DOHH2 (cell line): ENCODE measurements at regions not wholly inside any gene's neighbourhood (a gene's known extent, or its start where the extent isn't known, plus 50 kb on each side); places are given as distances from the start of the nearest gene placed in this dataset.

Experiments used
- H3F3A ChIP-seq: fragments of 200-600 bp; sonication (generic), shearing (Covaris generic); 2 replicates; pipeline ENCODE4 v1.6.0; 2016; ENCODE audit warnings: antibody characterized with exemption, mild to moderate bottlenecking; ENCODE audit not compliant: control insufficient read depth, insufficient read depth
- H3K27ac ChIP-seq: fragments of 200-600 bp; sonication (generic); 2 replicates; pipeline ENCODE4 v1.5.1; 2014; ENCODE audit warnings: low read depth, mild to moderate bottlenecking, low read length, moderate library complexity
- H3K27me3 ChIP-seq: fragments of 200-600 bp; sonication (generic); 2 replicates; pipeline ENCODE4 v1.6.1; 2014; ENCODE audit warnings: mild to moderate bottlenecking, low read length, mixed read lengths; ENCODE audit not compliant: control insufficient read depth
- H3K36me3 ChIP-seq: fragments of 200-600 bp; sonication (generic); 2 replicates; pipeline ENCODE4 v1.6.1; 2014; ENCODE audit warnings: mild to moderate bottlenecking, low read length, moderate library complexity, mixed read lengths; ENCODE audit not compliant: control insufficient read depth
- H3K4me1 ChIP-seq: fragments of 200-600 bp; sonication (generic); 2 replicates; pipeline ENCODE4 v1.6.1; 2014; ENCODE audit warnings: mild to moderate bottlenecking, low read length, mixed read lengths; ENCODE audit not compliant: control insufficient read depth
- H3K4me2 ChIP-seq: fragments of 200-600 bp; sonication (generic); 2 replicates; pipeline ENCODE4 v1.6.0; 2014; ENCODE audit warnings: mild to moderate bottlenecking, low read length, moderate library complexity
- H3K4me3 ChIP-seq: fragments of 200-600 bp; sonication (generic); 2 replicates; pipeline ENCODE4 v1.5.1; 2014; ENCODE audit warnings: mild to moderate bottlenecking, low read length, mixed read lengths
- H3K79me2 ChIP-seq: fragments of 200-600 bp; sonication (generic); 2 replicates; pipeline ENCODE4 v1.6.1; 2014; ENCODE audit warnings: mild to moderate bottlenecking, low read length, mixed read lengths; ENCODE audit not compliant: control insufficient read depth
- H3K9me2 ChIP-seq: fragments of 200-600 bp; sonication (generic); replicated peaks from 2 replicates; pipeline ENCODE4 v1.6.1; 2014; ENCODE audit warnings: mild to moderate bottlenecking, low read length, mixed read lengths; ENCODE audit not compliant: control insufficient read depth
- H3K9me3 ChIP-seq: fragments of 200-600 bp; sonication (generic); 2 replicates; pipeline ENCODE4 v1.6.1; 2014; ENCODE audit warnings: antibody characterized with exemption, low read length, mixed read lengths; ENCODE audit not compliant: control insufficient read depth, insufficient read depth
- H4K20me1 ChIP-seq: fragments of 200-600 bp; sonication (generic); 2 replicates; pipeline ENCODE4 v1.6.0; 2014; ENCODE audit warnings: low read depth, mild to moderate bottlenecking, antibody characterized with exemption, low read length, moderate library complexity; ENCODE audit not compliant: control insufficient read depth, insufficient read depth
- EZH2phosphoT487 ChIP-seq: fragments of 200-600 bp; sonication (generic); IDR thresholded peaks from 2 replicates; pipeline ENCODE4 v1.6.1; 2017; ENCODE audit warnings: borderline replicate concordance, mild to moderate bottlenecking, antibody characterized with exemption, low read length, moderate library complexity, mixed read lengths
- TF ChIP-seq, protein P1 (sequence below): fragments of 200-600 bp; sonication (generic); IDR thresholded peaks from one replicate; pipeline ENCODE4 v1.5.1; 2014; ENCODE audit warnings: antibody characterized with exemption, mild to moderate bottlenecking, low read depth, low read length; ENCODE audit not compliant: poor library complexity, severe bottlenecking

DNA sequence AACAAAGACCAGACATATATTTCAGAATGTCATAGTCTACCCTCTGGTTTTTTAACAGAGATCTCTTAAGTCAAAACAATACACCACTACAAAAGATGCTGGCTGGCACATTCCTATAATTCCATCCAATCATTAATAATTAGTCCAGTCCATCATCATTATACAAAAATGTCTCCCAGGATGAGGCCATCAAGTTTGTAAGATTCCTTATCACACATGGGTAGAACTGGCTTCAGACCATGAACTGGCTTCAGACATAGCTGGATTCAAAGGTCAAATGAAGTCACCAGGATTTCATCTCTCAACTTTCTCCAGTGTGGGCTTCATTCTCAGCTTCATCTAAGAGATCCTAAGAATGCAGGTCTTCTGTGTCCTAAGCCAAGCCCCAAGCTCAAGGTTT lies 147.1 kb downstream of the ENC1 start:
- no peaks in the 10 kb centered on the region for H3K79me2 ChIP-seq
- H4K20me1 ChIP-seq: no peaks in the 10 kb centered on the region
- H3K4me1 ChIP-seq: peaks cover 7% of the 10 kb centered on the region
- no peaks in the 10 kb centered on the region for H3F3A ChIP-seq
- H3K27me3 ChIP-seq: no peaks in the 10 kb centered on the region
- H3K4me2 ChIP-seq: no peak overlapping the region
- H3K9me2 ChIP-seq: no peaks in the 10 kb centered on the region
- H3K36me3 ChIP-seq: no peaks in the 10 kb centered on the region
- H3K9me3 ChIP-seq: no peaks in the 10 kb centered on the region
- TF ChIP-seq EZH2phosphoT487: no peak
- TF ChIP-seq, protein P1, sequence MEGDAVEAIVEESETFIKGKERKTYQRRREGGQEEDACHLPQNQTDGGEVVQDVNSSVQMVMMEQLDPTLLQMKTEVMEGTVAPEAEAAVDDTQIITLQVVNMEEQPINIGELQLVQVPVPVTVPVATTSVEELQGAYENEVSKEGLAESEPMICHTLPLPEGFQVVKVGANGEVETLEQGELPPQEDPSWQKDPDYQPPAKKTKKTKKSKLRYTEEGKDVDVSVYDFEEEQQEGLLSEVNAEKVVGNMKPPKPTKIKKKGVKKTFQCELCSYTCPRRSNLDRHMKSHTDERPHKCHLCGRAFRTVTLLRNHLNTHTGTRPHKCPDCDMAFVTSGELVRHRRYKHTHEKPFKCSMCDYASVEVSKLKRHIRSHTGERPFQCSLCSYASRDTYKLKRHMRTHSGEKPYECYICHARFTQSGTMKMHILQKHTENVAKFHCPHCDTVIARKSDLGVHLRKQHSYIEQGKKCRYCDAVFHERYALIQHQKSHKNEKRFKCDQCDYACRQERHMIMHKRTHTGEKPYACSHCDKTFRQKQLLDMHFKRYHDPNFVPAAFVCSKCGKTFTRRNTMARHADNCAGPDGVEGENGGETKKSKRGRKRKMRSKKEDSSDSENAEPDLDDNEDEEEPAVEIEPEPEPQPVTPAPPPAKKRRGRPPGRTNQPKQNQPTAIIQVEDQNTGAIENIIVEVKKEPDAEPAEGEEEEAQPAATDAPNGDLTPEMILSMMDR: no peak
- no peak overlapping the region for H3K27ac ChIP-seq
- no peak overlapping the region for H3K4me3 ChIP-seq

DNA sequence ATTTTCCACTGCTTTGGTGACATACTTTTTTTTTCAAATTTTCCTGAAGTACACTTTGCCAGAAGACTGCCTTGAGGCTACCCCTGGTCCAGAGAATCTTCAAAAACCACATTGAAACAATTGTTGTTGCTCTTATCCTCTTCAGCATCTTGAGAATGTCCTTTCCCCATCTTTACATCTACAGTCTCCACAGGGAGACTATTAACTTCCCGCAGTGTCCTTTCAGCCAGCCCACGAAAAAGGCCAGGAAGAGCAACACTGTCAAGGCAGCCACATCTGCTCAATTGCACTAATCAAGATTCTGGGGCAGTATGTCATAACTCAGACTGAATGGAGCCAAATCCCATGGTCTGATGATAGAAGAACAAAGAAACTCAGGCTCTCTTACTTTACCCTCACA lies 148.3 kb downstream of the ENC1 start:
- H3K4me3 ChIP-seq: no peak overlapping the region
- no peaks in the 10 kb centered on the region for H4K20me1 ChIP-seq
- no peaks in the 10 kb centered on the region for H3K36me3 ChIP-seq
- H3K27me3 ChIP-seq: no peaks in the 10 kb centered on the region
- peaks cover 7% of the 10 kb centered on the region for H3K4me1 ChIP-seq
- no peak overlapping the region for H3K4me2 ChIP-seq
- TF ChIP-seq, protein P1: no peak
- no peak for TF ChIP-seq EZH2phosphoT487
- no peaks in the 10 kb centered on the region for H3F3A ChIP-seq
- H3K9me2 ChIP-seq: no peaks in the 10 kb centered on the region
- H3K79me2 ChIP-seq: no peaks in the 10 kb centered on the region
- H3K27ac ChIP-seq: no peak overlapping the region
- H3K9me3 ChIP-seq: no peaks in the 10 kb centered on the region

DNA sequence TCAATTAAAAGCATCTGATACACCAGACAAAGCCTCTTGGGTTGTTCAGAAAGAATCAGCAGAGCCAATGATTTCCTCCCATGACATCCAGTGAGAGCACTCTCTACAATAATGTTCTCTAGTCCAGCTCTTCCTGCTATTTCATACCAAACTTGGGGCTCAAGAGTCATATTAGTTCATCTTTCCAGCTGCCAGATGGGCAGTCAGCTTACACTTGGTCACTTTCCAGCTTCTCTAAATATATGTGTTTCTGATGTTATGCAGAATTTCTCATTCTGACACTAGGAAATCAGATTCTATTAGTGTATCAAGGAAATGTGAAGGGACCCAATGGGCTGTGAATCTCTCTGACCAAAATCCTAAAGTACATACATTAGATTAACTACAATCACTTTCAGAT lies 148.9 kb downstream of the ENC1 start:
- Histone ChIP-seq H3K9me3 (no peaks in the 10 kb centered on the region), H3K79me2 (no peaks in the 10 kb centered on the region), H3K4me3 (no peak overlapping the region), H3K9me2 (no peaks in the 10 kb centered on the region), H3K4me2 (no peak overlapping the region), H3K27ac (no peak overlapping the region), H3K4me1 (peaks cover 7% of the 10 kb centered on the region), H3F3A (no peaks in the 10 kb centered on the region), H3K36me3 (no peaks in the 10 kb centered on the region), H4K20me1 (no peaks in the 10 kb centered on the region), H3K27me3 (no peaks in the 10 kb centered on the region)
- no peak for TF ChIP-seq EZH2phosphoT487
- TF ChIP-seq, protein P1: no peak

DNA sequence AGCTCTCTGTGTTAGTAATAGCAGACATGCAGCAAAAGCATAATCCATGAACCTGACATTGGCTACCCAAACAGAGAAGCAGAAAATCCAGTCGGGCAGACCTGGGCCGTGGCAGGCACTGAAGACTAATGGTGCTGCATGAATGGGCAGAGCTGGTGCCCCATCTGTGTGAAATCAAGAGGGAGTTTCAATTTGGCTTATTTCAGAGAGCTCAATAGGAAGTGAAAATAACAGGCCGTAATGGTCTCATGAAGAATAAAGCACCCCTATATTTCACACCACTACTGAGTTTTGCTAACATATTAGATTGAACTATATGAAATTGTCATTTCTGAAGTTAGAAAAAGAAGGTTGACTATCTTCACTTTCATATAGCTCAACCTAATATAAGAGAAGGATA lies 149.7 kb downstream of the ENC1 start:
- Histone ChIP-seq H3K4me2 (no peak overlapping the region; the same call in 1 of the 2 replicates), H3K27ac (no peak overlapping the region)
- TF ChIP-seq, protein P1: no peak
- TF ChIP-seq EZH2phosphoT487: no peak

More for the DNA sequence above, 149.7 kb downstream of the ENC1 start:
- Histone ChIP-seq H3K4me1 (peaks cover 7% of the 10 kb centered on the region), H3K4me3 (no peak overlapping the region), H3F3A (no peaks in the 10 kb centered on the region), H3K9me3 (no peaks in the 10 kb centered on the region), H3K9me2 (no peaks in the 10 kb centered on the region), H3K79me2 (no peaks in the 10 kb centered on the region), H3K27me3 (no peaks in the 10 kb centered on the region), H3K36me3 (no peaks in the 10 kb centered on the region), H4K20me1 (no peaks in the 10 kb centered on the region)
